Stimulated activated CD4-positive, alpha-beta T cell treated with anti-CD3 and anti-CD28 coated beads, Interleukin-1b, Interleukin-23, amount 100 ng/mL, for 1 hour (primary cell): ENCODE measurements at regions not wholly inside any gene's neighbourhood (a gene's known extent, or its start where the extent isn't known, plus 50 kb on each side); places are given as distances from the start of the nearest gene placed in this dataset.
"Not testable (repeated sequence)": the region's sequence is repeated elsewhere in the genome, so short reads cannot be mapped to it uniquely, and the experiment has no call there.

Source experiments
- DNase-seq, 2 donors: peaks; one replicate each; pipeline ENCODE4 v3.0.0-alpha.2; 2020; ENCODE audit warnings: low read depth in 2 of 2

DNA sequence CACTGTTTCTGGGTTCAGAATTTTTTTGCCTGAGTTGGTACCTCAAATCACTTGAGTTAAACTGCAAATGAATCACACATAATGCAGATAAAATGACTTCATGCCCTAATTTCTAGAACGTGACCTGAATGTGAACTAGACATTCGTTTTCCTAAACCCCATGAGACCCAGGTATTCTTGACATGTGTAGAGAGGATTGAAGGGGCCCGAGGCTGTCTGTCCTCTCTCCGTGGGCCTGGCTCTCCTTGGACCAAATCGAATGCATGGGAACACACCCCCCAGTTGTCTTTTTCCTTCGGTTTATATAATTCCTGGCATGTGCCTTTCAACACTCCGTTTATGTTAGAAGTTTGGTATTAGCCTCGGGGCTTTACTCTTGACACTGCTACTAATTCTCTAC, 262.4 kb upstream of the PLGLB2 start:
- not testable (repeated sequence) for DNase-seq

DNA sequence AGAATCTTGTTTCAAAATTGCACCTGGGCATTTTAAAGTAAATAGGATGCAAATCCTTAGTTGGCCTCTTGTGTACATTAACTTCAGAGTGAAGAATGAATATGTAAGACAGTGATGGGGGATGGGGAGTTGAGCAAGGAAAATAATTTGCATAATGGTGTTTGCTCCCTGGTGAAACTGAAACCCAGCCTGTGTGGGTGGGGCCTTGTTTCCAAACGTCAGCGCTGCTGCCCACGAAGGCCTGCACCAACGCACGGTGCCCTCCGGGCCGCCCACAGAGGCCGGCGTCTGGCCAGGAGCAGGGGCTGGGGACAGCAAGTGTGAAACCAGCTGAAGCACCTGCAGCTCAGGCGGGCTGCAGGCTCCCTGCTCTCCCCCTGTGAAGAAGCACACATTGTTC, 262.0 kb upstream of the PLGLB2 start:
- DNase-seq = not testable (repeated sequence)

DNA sequence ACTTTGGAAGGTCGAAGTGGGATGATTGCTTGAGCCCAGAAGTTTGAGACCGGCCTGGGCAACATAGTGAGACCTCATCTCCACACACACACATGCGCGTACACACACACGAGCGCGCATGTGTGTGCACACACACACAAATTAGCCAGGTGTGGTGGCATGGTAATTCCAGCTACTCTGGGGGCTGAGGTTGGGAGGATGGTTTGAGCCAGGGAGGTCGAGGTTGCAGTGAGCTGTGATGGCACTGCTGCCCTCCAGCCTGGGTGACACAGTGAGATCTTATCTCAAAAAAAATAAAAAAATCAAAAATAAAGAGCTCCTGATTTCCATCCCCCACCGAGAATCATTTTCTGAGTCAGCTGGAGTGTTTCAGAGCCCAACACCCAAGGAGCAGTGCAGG, 261.5 kb upstream of the PLGLB2 start:
- not testable (repeated sequence) for DNase-seq

DNA sequence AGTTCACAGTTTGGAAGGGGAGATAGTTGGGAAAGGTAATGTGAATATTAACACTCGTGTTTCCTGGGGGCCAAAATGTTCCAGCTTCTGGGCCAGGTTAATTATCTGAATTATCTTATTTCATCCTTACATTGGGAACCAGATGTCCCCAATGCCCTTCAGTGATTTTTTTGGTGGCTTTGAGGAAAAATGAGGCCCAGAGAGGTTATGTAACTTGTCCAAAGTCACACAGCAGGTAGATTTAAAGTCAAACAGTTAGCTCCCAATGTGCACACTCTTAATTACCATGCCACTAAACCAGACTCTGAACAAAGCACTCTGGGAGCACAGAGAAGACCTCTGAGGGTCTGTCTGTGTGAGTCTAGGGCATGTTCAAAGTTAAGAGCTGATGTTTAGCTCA, 259.9 kb upstream of the PLGLB2 start:
- DNase-seq = not testable (repeated sequence)

DNA sequence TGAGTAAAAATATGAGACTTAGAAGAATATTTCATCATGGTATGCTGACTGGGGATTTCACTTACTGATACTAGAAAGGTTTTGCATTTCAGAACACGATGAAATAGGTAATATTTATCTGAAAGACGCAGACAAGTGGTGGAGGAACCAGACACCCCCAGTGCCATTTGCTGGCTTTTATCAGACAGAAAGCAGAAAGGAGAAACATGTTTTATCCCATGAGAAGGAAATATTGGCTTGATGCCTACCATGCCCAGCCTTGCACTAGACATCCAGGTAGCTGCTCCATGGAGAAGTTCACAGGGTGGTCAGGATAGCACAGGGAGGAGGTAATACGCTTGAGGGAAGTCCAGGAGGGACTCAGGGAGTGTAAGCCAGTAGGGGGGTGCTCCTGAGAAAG, 258.9 kb upstream of the PLGLB2 start:
- not testable (repeated sequence) for DNase-seq

DNA sequence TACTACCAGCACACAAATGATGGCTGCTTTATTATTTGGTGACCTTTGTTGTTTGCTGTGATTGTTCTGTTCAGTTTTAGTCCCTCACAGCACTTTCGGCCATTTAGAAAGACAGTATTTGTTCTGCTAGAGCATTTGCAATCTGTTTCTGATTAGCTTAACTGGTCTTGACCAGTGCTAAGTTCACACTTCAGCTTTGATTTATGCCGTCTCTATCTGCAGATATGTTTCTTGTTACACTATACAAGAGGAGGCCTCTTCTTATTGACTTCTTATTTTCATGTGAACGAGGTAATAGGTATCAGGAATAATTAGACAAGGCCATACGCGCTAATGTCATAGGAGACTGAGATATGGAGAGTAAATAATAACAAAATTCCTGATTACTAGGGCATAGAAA, 253.0 kb upstream of the PLGLB2 start:
- not testable (repeated sequence) for DNase-seq

DNA sequence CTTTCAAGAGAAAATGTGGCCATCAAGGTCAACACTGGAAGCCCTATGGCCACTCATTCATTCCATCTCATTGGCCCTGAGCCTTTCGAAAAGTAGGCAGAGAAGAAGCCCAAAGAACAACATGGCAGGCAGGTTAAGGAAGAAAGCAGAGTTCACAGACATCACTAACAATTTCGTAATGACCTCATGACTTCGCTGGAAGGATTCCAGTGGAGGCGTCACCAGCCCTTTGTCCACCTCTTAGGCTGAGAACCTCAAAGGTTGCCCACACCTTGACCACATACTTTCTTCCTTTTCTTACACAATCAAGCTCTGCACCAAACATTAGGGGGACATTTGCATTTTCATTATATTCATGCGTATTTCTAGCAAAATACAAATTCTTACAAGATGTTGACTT, 252.4 kb upstream of the PLGLB2 start:
- not testable (repeated sequence) for DNase-seq

DNA sequence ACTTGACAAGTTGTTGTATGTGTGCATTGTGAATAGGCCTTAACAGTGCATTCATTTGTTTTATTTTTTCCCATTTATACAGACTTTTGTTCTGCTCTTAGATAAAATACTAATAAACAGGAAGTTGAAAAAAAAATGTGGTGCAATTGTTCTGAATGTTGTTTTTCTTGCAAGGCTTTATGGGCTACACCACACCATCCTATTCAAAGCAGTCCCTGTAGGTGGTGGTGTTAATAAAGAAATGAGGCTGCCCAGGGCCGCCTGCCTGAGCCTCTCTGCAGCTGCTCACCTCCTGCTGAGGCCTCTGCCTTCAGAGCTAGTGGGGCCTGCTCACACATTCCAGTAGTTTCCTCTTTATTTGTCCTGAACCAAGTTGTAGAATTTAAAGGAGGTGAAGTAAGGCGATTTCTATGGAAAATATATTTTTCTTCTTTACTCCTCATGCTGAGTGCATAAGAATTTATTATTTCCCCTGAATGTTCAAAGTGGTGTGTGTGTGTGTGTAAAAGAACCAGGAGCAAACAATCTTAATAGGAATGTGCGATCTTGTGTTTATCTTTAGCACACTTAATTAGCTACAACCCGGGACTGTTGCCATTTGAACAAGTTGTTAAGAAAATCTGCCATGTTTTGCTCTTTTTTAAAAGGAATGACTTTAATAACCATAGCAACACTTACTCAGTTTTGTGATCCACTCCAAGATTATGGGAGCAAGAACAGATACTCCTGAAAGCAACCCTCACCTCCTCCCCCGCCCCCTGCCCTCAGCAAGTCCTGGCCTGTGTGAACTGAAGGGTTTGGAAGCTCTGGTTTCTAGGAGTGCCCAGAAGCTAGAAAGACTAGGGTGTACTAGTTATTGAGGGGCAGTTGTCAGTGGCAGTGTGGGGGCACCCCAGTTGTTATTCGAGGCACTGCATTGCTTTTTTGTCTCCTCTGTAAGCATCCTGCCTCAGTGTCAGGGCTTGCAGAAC, 251.6 kb upstream of the PLGLB2 start:
- not testable (repeated sequence) for DNase-seq

DNA sequence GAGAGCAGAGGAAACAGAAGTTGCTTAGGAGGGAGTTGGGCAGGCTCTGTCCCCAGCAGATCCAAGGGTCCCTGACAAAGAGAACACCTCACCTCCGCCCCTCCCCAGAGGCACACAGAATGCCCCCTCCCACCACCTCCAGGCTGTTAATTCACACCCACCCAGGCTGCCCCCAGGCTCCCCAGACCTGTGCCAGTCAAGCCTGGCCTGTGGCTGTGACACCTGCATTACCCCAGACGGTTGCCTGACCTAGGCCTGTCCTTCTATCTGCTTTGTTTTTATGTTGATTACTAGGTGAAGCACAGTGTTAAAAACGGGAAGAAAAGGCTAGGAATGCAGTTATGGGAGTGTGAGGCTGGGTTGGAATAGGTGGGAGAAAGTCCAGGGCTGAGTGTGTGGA, 250.8 kb upstream of the PLGLB2 start:
- not testable (repeated sequence) for DNase-seq

DNA sequence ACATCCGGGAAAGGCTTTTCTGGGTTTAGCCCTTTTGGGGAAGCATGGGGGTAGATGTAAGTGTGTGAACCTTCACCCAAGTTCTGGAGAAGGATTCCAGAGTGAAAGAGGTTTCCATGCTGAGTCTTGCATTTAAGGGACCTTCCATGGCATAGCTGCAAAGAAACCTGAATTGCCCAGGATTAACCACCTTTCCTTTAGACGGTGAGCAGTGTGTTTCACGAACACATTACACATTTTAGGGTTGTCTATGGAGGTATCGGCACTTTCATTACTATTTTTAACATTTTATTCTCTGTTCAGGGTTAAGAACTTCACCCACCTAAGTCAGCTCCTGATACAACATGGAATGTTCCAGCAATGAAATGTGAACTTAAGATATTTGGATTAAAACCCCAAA, 250.2 kb upstream of the PLGLB2 start:
- DNase-seq = not testable (repeated sequence)

DNA sequence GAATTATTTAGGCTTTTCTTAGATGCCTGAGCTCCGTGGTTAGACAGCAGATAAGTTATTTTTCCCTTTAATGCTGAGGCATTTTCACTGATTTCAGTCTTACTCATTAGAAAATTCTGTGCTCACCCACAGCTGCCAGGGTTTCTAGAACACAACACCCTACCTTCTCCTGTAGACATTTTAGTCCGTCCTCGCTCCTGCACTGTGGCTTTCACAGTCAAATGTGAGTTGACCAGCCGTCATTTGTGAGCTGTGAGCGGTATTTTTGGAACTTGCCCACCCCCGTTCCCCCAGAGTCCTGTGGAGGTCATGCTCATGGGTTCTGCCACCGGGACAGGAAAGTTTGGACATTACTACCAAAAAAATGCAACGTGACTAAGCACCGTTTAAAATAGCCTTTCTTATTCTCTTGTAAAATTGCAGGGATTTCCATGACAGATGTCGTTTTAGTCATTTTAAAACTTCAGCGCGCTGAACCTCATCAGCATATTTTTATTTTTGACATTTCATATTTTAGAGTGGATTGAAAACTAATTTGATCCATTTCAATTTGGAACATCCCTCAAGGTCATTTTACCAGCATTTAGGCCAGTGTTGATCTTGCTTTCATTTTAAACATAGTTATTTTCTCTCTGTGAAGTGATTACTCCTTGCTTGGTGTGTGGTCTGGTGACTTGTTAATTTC, 249.6 kb upstream of the PLGLB2 start:
- not testable (repeated sequence) for DNase-seq

DNA sequence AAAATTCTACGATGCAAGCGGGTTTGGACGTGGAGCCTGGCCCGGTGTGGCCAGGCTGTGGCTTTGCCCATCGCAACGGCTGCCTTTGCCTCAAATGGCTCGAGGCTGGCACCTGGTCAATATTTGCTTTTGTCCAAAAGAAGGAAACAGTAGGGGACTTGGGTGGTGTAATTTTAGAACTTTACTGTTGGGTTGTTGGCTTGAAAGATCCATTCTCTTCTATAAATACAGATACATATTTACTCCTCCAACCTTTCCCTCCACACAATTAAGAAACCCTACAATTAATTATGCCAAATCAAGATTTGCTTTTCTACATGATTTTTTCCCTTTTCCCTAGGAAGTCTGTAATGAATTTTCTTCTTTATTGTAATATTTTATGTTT, 249.0 kb upstream of the PLGLB2 start:
- not testable (repeated sequence) for DNase-seq

DNA sequence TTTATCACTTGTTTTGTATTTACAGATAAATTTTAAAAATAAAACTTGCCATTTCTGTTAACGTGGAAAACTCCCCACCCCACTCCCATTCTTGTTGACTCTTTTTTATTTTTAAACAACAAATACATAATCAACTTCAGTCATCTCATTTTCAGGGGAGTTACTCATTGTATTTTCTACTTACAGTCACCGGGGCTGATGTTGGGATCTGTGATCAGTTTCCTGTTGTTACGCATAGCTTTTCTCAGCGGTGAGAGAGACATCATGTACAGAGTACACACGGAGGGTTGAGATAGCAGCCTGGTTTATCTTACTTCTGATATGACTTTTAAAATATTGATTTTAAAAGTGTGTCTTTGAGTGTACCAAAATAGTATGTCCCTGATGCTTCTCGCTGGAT, 248.0 kb upstream of the PLGLB2 start:
- not testable (repeated sequence) for DNase-seq

DNA sequence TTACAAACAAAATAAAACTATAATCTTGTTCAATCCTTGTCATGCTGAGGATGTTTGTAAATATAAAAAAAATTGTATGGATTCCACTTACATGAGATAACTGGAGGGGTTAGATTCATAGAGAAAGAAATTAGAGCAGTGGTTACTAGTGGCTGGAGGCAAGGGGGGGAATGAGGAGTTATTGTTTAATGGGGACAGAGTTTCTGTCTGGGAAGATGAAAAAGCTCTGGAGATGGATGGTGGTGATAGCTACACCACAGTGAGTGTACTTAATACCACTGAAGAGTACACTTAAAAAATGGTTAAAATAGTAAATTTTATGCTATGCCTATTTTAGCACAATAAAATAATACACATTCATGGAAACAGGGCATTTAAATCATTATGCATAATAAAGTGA, 247.5 kb upstream of the PLGLB2 start:
- not testable (repeated sequence) for DNase-seq

DNA sequence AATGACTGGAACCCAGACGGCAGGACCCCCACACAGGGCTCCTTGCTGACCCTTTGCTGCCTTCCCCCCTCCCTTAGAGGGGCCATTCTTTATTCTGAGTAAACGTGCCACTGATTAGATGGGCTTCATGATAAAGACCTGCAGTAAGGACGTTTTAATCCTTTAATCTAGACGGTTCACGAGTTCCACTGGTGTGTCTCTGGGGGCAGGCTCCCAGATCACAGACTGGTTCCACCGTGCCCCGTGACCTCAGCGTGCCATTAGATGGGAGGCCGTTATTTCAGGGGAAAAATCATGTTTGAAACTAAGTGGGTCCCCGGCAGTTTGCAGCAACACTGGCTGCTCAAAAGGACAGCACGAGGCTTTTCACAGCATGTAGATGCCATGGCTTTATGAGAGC, 246.9 kb upstream of the PLGLB2 start:
- DNase-seq = not testable (repeated sequence)

DNA sequence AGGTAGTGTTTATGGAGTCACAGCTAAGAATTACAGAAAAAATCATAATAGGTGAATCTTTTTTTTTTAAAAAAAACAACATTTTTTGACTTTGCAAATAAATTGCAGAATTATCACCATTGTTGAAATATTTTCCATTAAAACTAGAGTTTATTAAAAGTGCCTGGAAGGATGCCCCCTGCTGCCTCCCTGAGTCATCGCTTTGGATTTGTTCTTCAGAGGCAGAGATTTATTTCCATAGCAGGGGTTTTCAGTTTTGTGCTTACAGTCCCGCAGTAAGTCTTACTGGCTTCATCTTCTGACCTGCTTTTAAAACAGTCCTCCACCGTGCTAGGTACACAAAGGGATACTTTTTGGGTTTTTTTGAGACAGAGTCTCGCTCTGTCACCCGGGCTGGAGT, 244.9 kb upstream of the PLGLB2 start:
- DNase-seq = not testable (repeated sequence)

DNA sequence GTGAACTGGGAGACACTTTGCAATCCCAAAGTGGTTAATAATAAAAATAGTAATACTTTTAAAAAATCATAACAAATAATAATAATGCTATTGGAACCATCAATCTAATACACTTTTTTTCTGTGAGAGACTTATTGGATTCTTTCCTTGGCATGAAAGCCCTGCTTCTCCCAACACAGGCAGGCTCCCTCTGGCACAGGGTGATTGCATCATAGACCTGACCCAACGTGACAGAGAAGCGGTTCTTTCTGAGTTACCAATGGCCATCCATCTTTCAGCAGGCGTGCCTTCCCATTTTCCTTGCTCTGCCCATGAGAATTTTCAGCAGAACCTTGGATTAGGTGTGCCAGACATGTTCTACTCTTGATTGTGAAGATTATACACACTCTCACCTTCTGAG, 242.6 kb upstream of the PLGLB2 start:
- DNase-seq = not testable (repeated sequence)

DNA sequence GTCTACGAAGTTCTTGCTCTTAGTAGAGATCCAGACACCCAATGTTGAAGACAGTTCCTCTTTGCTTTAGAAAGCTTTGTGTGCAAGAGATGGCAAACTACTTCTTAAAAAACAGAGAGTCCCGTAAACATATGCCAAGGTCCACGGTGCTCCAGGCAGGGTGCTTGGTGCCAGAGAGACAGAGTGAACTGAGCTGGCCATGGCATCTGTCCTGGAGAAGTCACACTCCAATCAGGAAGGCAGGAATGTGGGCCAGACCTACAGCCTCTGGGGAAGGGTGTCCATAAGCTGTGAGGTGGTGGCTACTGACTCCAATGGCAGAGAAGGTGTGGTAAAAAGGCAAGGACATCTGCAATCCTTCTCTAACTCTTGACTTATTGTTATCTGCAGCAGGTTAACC, 242.0 kb upstream of the PLGLB2 start:
- not testable (repeated sequence) for DNase-seq

DNA sequence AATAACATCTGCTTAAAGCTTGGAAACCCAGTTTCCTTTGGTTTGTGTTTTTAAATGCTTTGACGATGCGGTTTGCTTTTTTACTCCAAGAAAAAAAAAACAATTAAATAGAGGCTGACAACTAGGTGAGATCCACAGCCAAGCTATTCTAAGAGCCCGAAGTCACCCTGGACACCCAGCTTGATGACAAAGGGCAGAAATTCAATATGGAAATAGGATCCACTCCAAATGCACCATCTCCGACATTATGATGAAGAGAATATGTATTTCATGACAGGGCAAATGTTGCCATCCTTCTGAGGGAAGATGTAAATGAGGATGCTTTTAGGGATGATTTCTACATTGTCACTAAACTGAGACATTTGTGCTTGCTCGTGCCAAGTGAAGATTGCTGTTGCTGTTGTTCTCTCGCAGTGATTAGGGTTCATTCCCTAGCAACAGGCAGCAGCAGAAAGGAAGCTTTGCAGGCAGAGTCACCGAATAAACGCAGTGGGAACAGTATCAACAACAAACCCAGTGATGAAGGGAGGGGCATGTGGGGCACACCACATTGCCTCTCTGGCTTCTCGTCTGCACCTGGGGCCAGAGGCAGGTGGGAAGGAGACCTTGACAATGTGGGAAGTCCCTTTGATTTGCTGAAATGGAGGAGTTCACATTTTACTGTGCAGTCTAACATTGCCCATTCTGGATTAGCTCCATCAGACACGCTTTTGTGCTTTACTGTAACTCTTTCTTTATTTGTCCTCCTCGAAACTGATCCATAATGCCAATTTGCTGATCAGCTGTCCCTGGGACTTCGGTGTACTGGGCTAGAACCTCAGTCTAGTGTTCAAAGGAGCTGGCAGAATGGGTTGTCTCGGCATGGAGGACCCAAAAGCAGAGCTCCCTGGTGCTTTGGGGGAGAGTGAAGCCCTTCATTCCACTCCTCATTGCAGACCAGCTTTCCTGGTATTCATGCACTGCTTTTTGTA, 240.2 kb upstream of the PLGLB2 start:
- DNase-seq = not testable (repeated sequence)

DNA sequence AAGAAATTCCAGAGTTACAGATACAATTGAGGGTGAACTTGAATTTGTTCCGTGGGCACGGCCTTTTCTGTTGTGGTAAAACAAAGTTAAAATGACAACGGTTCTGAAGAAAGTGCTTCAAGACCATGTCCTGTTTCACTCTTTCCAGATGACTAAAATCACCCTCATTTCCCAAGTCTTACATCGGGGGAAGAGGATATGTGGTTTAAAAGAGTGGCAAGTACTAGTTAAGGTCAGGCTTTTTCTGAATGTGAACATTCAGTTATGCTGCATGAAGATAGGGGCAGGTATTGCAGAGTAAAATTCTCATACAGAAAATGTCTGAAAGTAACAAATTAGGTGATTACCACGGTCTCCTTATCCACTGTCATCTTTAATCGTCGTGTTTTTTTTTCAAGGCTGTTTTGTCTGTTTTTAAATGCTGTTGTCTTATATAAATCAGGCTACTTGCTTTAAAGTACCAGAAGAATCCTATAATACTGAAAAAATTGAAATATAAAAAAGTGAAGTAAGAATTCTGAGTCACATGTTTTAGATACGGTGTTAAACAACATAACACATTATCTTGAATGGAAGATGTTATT, 236.6 kb upstream of the PLGLB2 start:
- DNase-seq = not testable (repeated sequence)

DNA sequence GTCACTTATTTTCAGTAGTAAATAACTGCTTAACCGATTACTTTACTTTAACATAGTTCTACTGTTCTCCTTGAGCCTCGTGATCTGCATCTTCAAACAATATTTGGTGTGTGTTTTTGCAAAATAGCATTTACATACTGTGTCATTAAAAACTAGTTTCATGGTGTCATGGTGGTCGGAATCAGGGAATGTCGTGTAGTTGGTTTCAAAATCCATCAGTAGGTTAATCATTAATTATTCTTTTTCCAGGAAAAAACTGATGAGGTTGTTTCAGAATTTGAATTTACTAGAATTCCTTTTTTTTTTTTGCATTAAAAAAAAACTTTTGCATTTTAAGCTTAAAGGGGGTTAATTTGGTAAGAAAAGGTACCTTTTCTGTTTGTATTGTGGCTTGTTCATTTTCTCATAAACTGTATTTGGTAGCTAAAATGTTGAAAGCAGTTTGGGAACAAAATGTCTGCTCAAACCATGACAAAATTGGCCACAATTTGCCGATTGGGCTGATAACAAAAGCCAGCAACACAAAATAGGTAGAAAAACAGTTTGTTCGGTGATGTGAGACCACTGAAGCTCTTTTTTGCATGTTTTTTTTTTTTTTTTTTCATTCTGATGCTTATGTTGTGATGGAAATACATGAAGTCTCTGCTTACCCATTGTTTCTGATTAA, 234.9 kb upstream of the PLGLB2 start:
- DNase-seq = not testable (repeated sequence)
